ENCODE measurements at regions not wholly inside any gene's neighbourhood (a gene's known extent, or its start where the extent isn't known, plus 50 kb on each side); places are given as distances from the start of the nearest gene placed in this dataset.

- H3K4me3 ChIP-seq, result no peak overlapping the region
- 0% methylated on average over 1 of the region's 1 CpG; no CpG with 5 or more reads in 2 of the 10 experiments for WGBS, 10 experiments
- in situ Hi-C loops (cut with MboI; ENCODE audit: low pct_unique_long_range_greater_than_20kb in 2 of 9, low sequenced_read_pairs in 9 of 9, unreplicated experiment in 9 of 9), result no loop called here
- no peaks in the 10 kb centered on the region for H3K4me1 ChIP-seq (replicated peaks in 1 of 2)
- H3K27ac ChIP-seq, result no peak overlapping the region
- no peak for ATAC-seq (replicated peaks in 6 of 8)
These were observed 1103.5 kb upstream of the ADGRL3 start for GRCh38 chr4:60096676-60097075.

DNA sequence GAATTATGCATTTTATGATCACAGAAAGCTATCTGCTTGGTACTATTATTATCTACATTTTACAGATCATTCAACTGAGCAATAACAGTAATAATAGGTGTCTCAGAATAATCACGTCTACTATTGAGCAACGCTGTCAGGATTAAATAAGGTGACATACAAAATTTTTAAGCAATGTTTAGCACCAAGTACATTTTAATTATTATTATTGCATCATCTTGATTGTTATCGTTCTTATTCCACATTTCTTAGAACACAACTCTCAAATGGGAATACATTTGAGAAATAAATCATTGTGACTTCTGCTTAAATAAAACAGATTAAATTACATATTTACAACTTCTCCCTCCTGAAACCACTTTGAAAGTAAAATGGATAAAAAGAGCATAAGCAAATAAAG, 1083.5 kb upstream of the ADGRL3 start:
- in situ Hi-C loops (cut with MboI; ENCODE audit: low pct_unique_long_range_greater_than_20kb in 2 of 9, low sequenced_read_pairs in 9 of 9, unreplicated experiment in 9 of 9), result no loop called here
- H3K4me1 ChIP-seq (replicated peaks in 1 of 2), result peaks cover 0 to 9% of the 10 kb centered on the region in 2 donors
- H3K4me3 ChIP-seq, result no peak overlapping the region
- ATAC-seq (replicated peaks in 6 of 8), result no peak
- 12 to 100% (median 97%) methylated on average over 1 to 3 of the region's 3 CpGs for WGBS, 10 experiments
- no peak overlapping the region for H3K27ac ChIP-seq

- H3K4me1 ChIP-seq (replicated peaks in 1 of 2), result peaks cover 0 to 9% of the 10 kb centered on the region in 2 donors
- in situ Hi-C loops (cut with MboI; ENCODE audit: low pct_unique_long_range_greater_than_20kb in 2 of 9, low sequenced_read_pairs in 9 of 9, unreplicated experiment in 9 of 9), result no loop called here
- peak in 5 of 8 experiments; percentile 81 to 96 (median 93) for ATAC-seq (replicated peaks in 6 of 8)
- H3K4me3 ChIP-seq, result no peak overlapping the region
- 20 to 100% (median 83%) methylated on average over 1 to 3 of the region's 3 CpGs; no CpG with 5 or more reads in 1 of the 10 experiments for WGBS, 10 experiments
- no peak overlapping the region for H3K27ac ChIP-seq
These were observed 1082.3 kb upstream of the ADGRL3 start for GRCh38 chr4:60117726-60118323.

DNA sequence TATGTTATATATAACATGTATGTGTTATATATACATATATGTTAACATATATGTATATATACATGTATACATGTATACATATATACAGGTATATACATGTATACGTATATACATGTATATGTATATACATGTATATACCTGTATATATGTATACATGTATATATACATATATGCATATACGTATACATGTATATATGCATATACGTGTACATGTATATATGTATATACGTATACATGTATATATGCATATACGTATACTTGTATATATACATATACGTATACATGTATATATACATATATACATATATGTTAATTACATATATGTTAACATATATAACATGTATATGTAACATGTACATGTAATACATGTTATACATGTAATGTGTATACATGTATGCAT, 1077.3 kb upstream of the ADGRL3 start:
- WGBS, 10 experiments, result 60 to 100% (median 87%) methylated on average over 1 to 6 of the region's 6 CpGs; no CpG with 5 or more reads in 3 of the 10 experiments
- in situ Hi-C loops (cut with MboI; ENCODE audit: low pct_unique_long_range_greater_than_20kb in 2 of 9, low sequenced_read_pairs in 9 of 9, unreplicated experiment in 9 of 9), result no loop called here
- H3K27ac ChIP-seq, result no peak overlapping the region
- no peak overlapping the region for H3K4me3 ChIP-seq
- H3K4me1 ChIP-seq (replicated peaks in 1 of 2), result peaks cover 0 to 6% of the 10 kb centered on the region in 2 donors
- no peak for ATAC-seq (replicated peaks in 6 of 8)

DNA sequence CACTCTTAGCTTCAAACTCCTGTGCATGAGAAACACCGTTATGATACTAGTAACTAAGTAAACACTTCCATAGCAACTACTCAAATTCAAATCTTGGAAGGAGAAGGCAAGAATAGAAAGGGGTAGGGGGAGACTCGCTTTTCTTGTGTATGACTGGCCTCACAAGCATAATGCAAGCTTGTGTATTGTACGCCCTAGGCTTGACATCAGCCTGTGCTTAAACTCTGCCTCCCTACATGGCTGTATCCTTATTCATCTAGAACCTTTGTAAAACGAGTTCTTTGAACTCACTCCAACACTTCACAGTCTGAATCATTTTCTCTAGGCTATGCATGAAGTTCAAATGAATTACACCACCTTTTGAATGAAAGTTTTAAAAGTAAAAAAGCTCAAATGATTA, 1071.2 kb upstream of the ADGRL3 start:
- no peak overlapping the region for H3K4me3 ChIP-seq
- in situ Hi-C loops (cut with MboI; ENCODE audit: low pct_unique_long_range_greater_than_20kb in 2 of 9, low sequenced_read_pairs in 9 of 9, unreplicated experiment in 9 of 9), result no loop called here
- no peak overlapping the region for H3K27ac ChIP-seq
- WGBS, 10 experiments, result 0 to 73% (median 20%) methylated on average over 1 to 4 of the region's 4 CpGs; no CpG with 5 or more reads in 1 of the 10 experiments
- no peaks in the 10 kb centered on the region for H3K4me1 ChIP-seq (replicated peaks in 1 of 2)
- ATAC-seq (replicated peaks in 6 of 8), result peak in 6 of 8 experiments; percentile 52 to 87 (median 63)

- no peak for ATAC-seq (replicated peaks in 6 of 8)
- Histone ChIP-seq H3K4me3 (no peak overlapping the region), H3K4me1 (replicated peaks in 1 of 2) (no peaks in the 10 kb centered on the region), H3K27ac (no peak overlapping the region)
- WGBS, 10 experiments, result 0 to 100% (median 47%) methylated on average over 1 of the region's 1 CpG; no CpG with 5 or more reads in 2 of the 10 experiments
- in situ Hi-C loops (cut with MboI; ENCODE audit: low pct_unique_long_range_greater_than_20kb in 2 of 9, low sequenced_read_pairs in 9 of 9, unreplicated experiment in 9 of 9), result no loop called here
These were observed 1070.4 kb upstream of the ADGRL3 start for GRCh38 chr4:60129740-60130139.

DNA sequence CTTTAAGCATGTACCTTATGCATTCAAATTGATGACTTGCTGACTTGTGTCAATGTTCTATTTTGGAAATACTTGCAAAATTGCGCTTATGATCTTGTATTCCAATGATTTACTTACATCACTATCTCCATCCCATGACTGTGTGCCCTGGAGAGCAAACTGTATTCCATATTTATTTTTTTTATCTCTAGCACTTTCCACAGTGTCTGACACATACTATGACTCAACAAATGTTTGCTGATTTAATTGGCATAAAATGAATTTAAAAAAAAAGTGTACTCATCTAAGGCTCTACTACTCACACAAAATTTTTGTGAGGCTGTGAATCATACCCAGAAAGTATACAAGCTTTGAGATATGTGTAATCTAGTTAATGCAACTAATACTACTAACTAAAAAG, 1066.8 kb upstream of the ADGRL3 start:
- in situ Hi-C loops (cut with MboI; ENCODE audit: low pct_unique_long_range_greater_than_20kb in 2 of 9, low sequenced_read_pairs in 9 of 9, unreplicated experiment in 9 of 9), result no loop called here
- 0 to 100% (median 86%) methylated on average over 1 of the region's 1 CpG; no CpG with 5 or more reads in 1 of the 10 experiments for WGBS, 10 experiments
- Histone ChIP-seq H3K27ac (no peak overlapping the region), H3K4me3 (no peak overlapping the region), H3K4me1 (replicated peaks in 1 of 2) (no peaks in the 10 kb centered on the region)
- ATAC-seq (replicated peaks in 6 of 8), result peak in 6 of 8 experiments; percentile 41 to 85 (median 54)

- H3K4me1 ChIP-seq (replicated peaks in 1 of 2), result no peaks in the 10 kb centered on the region
- peak in 4 of 8 experiments; percentile 29 to 67 (median 56) for ATAC-seq (replicated peaks in 6 of 8)
- WGBS, 10 experiments, result 5 to 100% (median 80%) methylated on average over 2 to 7 of the region's 7 CpGs
- in situ Hi-C loops (cut with MboI; ENCODE audit: low pct_unique_long_range_greater_than_20kb in 2 of 9, low sequenced_read_pairs in 9 of 9, unreplicated experiment in 9 of 9), result no loop called here
- H3K4me3 ChIP-seq, result no peak overlapping the region
- no peak overlapping the region for H3K27ac ChIP-seq
These were observed 1066.0 kb upstream of the ADGRL3 start for GRCh38 chr4:60134099-60134498.

- no peak for ATAC-seq (replicated peaks in 6 of 8)
- in situ Hi-C loops (cut with MboI; ENCODE audit: low pct_unique_long_range_greater_than_20kb in 2 of 9, low sequenced_read_pairs in 9 of 9, unreplicated experiment in 9 of 9), result no loop called here
- no peaks in the 10 kb centered on the region for H3K4me1 ChIP-seq (replicated peaks in 1 of 2)
- 23 to 100% (median 93%) methylated on average over 2 to 5 of the region's 5 CpGs for WGBS, 10 experiments
- H3K27ac ChIP-seq, result no peak overlapping the region
- no peak overlapping the region for H3K4me3 ChIP-seq
These were observed 1045.0 kb upstream of the ADGRL3 start for GRCh38 chr4:60155088-60155487.

DNA sequence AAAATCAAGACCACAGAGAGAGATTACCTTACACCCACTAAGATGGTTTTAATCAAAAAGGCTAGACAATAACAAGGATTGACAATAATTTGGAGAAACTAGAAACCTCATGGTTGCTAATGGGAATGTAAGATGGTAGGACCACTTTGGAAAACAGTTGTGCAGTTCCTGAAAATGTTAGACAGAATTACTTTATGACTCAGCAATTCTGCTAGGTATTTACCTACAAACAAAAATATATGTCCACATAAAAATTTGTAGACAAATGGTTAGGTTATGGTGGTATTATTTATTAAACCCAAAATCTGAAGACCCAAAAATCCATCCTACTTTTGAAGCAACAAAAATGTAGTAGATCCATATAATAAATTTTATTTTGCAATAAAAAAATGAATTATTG, 1027.0 kb upstream of the ADGRL3 start:
- no peak overlapping the region for H3K27ac ChIP-seq
- in situ Hi-C loops (cut with MboI; ENCODE audit: low pct_unique_long_range_greater_than_20kb in 2 of 9, low sequenced_read_pairs in 9 of 9, unreplicated experiment in 9 of 9), result no loop called here
- no peak for ATAC-seq (replicated peaks in 6 of 8)
- no peak overlapping the region for H3K4me3 ChIP-seq
- no peaks in the 10 kb centered on the region for H3K4me1 ChIP-seq (replicated peaks in 1 of 2)

DNA sequence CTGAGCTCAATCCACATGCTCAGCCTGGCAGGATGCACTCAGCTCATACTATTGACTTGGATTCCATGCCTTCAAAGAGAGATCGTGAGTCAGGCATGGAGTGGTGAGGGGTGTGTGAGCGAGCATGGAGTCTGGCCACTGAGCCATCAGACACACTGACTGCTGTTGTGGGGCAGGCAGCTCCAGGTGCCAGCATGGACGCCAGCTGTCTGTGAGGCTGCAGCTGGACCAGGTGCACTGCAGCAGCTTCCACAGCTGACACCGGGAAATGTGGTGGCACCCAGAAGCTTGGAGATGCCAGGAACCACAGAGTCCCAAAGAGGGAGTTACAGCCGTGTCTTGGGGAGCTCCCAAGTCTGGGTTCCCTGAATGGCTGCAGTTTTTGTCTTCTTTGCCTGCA, 1026.4 kb upstream of the ADGRL3 start:
- WGBS, 10 experiments, result 0 to 100% (median 80%) methylated on average over 1 to 4 of the region's 5 CpGs; no CpG with 5 or more reads in 3 of the 10 experiments
- in situ Hi-C loops (cut with MboI; ENCODE audit: low pct_unique_long_range_greater_than_20kb in 2 of 9, low sequenced_read_pairs in 9 of 9, unreplicated experiment in 9 of 9), result no loop called here
- ATAC-seq (replicated peaks in 6 of 8), result no peak
- H3K4me1 ChIP-seq (replicated peaks in 1 of 2), result no peaks in the 10 kb centered on the region
- no peak overlapping the region for H3K27ac ChIP-seq
- no peak overlapping the region for H3K4me3 ChIP-seq

DNA sequence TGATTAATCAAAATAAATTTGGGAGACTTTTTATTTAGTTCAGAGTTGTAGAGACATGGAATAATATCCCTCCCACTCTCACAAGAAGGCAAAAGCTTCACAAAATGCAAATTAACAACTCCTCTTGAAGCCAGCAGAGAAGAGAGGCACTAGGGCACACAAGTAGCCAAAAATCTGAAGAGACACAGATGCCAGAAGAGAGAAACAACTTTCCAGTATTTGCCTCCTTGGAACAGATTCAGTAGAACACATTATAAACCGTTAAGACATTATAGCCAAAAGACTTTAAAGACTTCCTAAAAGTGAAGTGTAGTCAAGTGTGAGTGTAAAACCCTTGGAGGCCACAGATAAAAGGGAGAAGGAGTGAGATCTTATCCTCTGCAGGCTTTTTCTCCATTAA, 1024.9 kb upstream of the ADGRL3 start:
- Histone ChIP-seq H3K4me3 (no peak overlapping the region), H3K27ac (no peak overlapping the region), H3K4me1 (replicated peaks in 1 of 2) (no peaks in the 10 kb centered on the region)
- 0 to 100% (median 50%) methylated on average over 1 of the region's 1 CpG; no CpG with 5 or more reads in 3 of the 10 experiments for WGBS, 10 experiments
- in situ Hi-C loops (cut with MboI; ENCODE audit: low pct_unique_long_range_greater_than_20kb in 2 of 9, low sequenced_read_pairs in 9 of 9, unreplicated experiment in 9 of 9), result no loop called here
- no peak for ATAC-seq (replicated peaks in 6 of 8)

DNA sequence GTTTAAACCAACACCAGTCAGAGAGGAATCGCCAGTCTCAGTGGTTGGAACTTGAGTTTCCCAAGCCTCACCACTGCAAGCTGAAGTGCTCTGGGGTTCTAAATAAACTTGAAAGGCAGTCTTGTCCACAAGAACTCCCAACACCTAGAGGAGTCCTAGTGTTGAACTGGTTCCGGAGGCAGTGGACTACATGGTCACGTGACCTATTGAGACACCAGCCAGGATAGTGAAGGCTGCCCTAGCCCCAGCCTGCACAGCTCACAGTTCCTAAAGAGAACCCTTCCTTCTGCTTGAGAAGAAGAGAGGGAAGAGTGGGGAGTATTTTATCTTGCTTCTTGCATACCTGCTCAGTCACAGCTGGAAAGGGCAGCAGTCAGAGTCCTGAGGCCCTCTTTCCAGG, 1012.7 kb upstream of the ADGRL3 start:
- Histone ChIP-seq H3K4me3 (no peak overlapping the region), H3K27ac (no peak overlapping the region), H3K4me1 (replicated peaks in 1 of 2) (no peaks in the 10 kb centered on the region)
- whole genome bisulfite sequencing, 10 experiments, result 67 to 100% (median 97%) methylated on average over 1 to 3 of the region's 3 CpGs; no CpG with 5 or more reads in 4 of the 10 experiments
- no peak for ATAC-seq (replicated peaks in 6 of 8)
- in situ Hi-C loops (cut with MboI; ENCODE audit: low pct_unique_long_range_greater_than_20kb in 2 of 9, low sequenced_read_pairs in 9 of 9, unreplicated experiment in 9 of 9), result no loop called here

DNA sequence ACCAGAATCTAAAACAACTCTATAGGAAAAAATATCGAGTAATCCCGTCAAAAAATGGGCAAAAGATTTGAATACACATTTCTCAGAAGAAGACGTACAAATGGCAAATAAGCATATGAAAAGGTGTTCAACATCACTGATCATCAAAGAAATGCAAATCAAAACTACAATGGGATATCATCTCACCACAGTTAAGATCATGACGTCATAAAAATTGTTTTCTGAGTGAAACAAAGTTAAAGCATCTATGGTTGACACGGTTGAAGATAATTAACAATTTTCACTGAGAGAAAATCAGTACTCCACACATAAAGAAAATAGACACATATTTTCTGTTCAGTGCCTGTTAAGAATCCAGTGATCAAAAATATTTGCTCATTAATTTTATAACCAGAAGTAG, 1010.8 kb upstream of the ADGRL3 start:
- no peaks in the 10 kb centered on the region for H3K4me1 ChIP-seq (replicated peaks in 1 of 2)
- in situ Hi-C loops (cut with MboI; ENCODE audit: low pct_unique_long_range_greater_than_20kb in 2 of 9, low sequenced_read_pairs in 9 of 9, unreplicated experiment in 9 of 9), result no loop called here
- H3K4me3 ChIP-seq, result no peak overlapping the region
- ATAC-seq (replicated peaks in 6 of 8), result no peak
- WGBS, 10 experiments, result 23 to 95% (median 77%) methylated on average over 3 to 5 of the region's 5 CpGs
- H3K27ac ChIP-seq, result no peak overlapping the region
